ENCODE measurements at regions not wholly inside any gene's neighbourhood (a gene's known extent, or its start where the extent isn't known, plus 50 kb on each side); places are given as distances from the start of the nearest gene placed in this dataset.
A peak's percentile ranks its signal among the peaks of the same experiment; 100 is the strongest.

DNA sequence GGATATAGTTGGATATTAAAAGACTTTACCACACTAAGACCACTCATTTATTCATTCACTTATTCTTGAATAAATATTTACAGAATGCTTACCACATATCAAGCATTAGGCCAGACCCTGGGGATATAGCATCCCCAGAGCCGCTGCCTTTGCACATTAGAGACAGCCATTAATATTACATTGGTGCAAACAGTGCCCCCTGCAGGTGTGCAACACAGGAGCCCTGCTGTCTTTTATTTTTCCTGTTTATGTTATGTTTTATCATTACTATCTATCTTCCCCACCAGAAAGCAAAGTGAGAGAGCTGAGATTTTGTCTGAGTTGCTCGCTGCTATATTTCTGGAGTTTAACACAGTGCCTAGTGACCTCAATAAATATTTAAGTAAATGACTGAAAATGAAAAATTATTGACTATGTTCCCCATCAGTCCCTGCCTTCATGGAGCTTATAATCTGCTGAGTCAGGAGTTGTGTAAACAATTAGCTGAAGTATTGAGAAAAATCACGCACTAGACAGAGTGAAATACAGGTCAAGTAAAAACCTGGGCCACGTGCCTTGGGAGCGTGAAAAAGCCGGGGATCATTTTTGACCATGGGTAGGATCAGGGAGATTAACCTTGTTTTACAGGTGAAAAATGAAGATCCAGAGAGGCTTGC is 301.6 kb downstream of the PCNX1 start:
- Histone ChIP-seq H2BK15ac (ENCODE audit: low read depth, low read length) (no peak overlapping the region), H3K56ac (ENCODE audit: extremely low read depth, insufficient read depth, low read length) (no peak overlapping the region), H3K9me3 (ENCODE audit: control insufficient read depth, insufficient read depth, low read length) (no peaks in the 10 kb centered on the region), H2AFZ (replicated peaks; ENCODE audit: low read length, poor library complexity) (no peak overlapping the region), H4K8ac (ENCODE audit: low read depth in 2 of 2, low read length in 2 of 2) (no peak overlapping the region), H4K5ac (ENCODE audit: low read depth, low read length) (no peak overlapping the region), H3K14ac (replicated peaks; ENCODE audit: low read depth, low read length) (no peak overlapping the region), H3K23ac (ENCODE audit: low read depth, low read length) (no peak overlapping the region), H3K9ac (ENCODE audit: low read depth, low read length) (no peak overlapping the region), H3K18ac (ENCODE audit: low read depth, low read length) (no peak overlapping the region), H2BK120ac (ENCODE audit: low read depth, low read length) (no peak overlapping the region), H3K4ac (ENCODE audit: low read depth, low read length) (no peak overlapping the region), H3K79me1 (ENCODE audit: low read depth in 1 of 2, low read length in 2 of 2) (no peaks in the 10 kb centered on the region), H3K4me2 (ENCODE audit: low read depth, low read length) (no peak overlapping the region), H3K27me3 (ENCODE audit: control insufficient read depth, insufficient read depth, low read length) (no peaks in the 10 kb centered on the region), H3K4me1 (ENCODE audit: control insufficient read depth, insufficient read depth, low read length) (peaks cover 2% of the 10 kb centered on the region; the same call in 1 of the 2 replicates), H3K27ac (ENCODE audit: insufficient read depth, low read length) (no peak overlapping the region), H3K4me3 (ENCODE audit: insufficient read depth, low read depth, low read length) (no peak overlapping the region), H2BK20ac (ENCODE audit: low read depth, low read length) (no peak overlapping the region), H2AK9ac (replicated peaks; ENCODE audit: low read depth, low read length, poor library complexity) (no peak overlapping the region), H2AK5ac (ENCODE audit: low read depth, low read length) (no peak overlapping the region), H2BK5ac (ENCODE audit: low read depth, low read length, poor library complexity, severe bottlenecking) (no peak overlapping the region), H4K20me1 (ENCODE audit: insufficient read depth, low read length) (no peaks in the 10 kb centered on the region), H3K9me1 (ENCODE audit: insufficient read depth, low read length) (no peaks in the 10 kb centered on the region), H4K91ac (ENCODE audit: insufficient read depth, low read depth, low read length) (no peak overlapping the region), H3K36me3 (ENCODE audit: control insufficient read depth, insufficient read depth, low read length) (no peaks in the 10 kb centered on the region)
- TF ChIP-seq CTCF (conservative IDR thresholded peaks at IDR 0.05; ENCODE audit: low read depth, low read length) (0 out of 2 replicates have a peak, but pooled peaks have one; percentile 3), MAFK (IDR thresholded peaks at IDR 0.05; ENCODE audit: low read depth, low read length) (peak; percentile 96), NFE2L2 (IDR thresholded peaks at IDR 0.05; ENCODE audit: low read depth, low read length) (no peak)
- WGBS, 2 experiments (ENCODE audit: extremely low coverage in 2 of 2, insufficient read length in 1 of 2): 80% methylated on average over 2 of the region's 6 CpGs; no CpG with 5 or more reads in 1 of the 2 experiments
- in situ Hi-C loops (cut with MboI; ENCODE audit: low sequenced_read_pairs) (no loop called here), dilution Hi-C loops (cut with HindIII; ENCODE audit: low sequenced_read_pairs, unreplicated experiment) (no loop called here), intact Hi-C loops (cut with micrococcal nuclease) (no loop called here)
- POLR2A ChIA-PET (ENCODE audit: unreplicated experiment): no interaction called here
- BruUV-seq (replicated peaks): no TSS peak
- ATAC-seq (ENCODE audit: low read depth) (no peak), DNase-seq (no peak)
- CTCF ChIA-PET: no interaction called here
